ENCODE measurements at regions not wholly inside any gene's neighbourhood (a gene's known extent, or its start where the extent isn't known, plus 50 kb on each side); places are given as distances from the start of the nearest gene placed in this dataset.
"Not testable (repeated sequence)": the region's sequence is repeated elsewhere in the genome, so short reads cannot be mapped to it uniquely, and the experiment has no call there.

GRCh38 chr6:1175877-1176276, 136.0 kb upstream of the FOXQ1 start:
- TF ChIP-seq, protein P1, sequence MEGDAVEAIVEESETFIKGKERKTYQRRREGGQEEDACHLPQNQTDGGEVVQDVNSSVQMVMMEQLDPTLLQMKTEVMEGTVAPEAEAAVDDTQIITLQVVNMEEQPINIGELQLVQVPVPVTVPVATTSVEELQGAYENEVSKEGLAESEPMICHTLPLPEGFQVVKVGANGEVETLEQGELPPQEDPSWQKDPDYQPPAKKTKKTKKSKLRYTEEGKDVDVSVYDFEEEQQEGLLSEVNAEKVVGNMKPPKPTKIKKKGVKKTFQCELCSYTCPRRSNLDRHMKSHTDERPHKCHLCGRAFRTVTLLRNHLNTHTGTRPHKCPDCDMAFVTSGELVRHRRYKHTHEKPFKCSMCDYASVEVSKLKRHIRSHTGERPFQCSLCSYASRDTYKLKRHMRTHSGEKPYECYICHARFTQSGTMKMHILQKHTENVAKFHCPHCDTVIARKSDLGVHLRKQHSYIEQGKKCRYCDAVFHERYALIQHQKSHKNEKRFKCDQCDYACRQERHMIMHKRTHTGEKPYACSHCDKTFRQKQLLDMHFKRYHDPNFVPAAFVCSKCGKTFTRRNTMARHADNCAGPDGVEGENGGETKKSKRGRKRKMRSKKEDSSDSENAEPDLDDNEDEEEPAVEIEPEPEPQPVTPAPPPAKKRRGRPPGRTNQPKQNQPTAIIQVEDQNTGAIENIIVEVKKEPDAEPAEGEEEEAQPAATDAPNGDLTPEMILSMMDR (IDR thresholded peaks at IDR 0.05; ENCODE audit: extremely low read depth, missing control alignments) = no peak
- DNase-seq (ENCODE audit: low spot score) = no peak

DNA sequence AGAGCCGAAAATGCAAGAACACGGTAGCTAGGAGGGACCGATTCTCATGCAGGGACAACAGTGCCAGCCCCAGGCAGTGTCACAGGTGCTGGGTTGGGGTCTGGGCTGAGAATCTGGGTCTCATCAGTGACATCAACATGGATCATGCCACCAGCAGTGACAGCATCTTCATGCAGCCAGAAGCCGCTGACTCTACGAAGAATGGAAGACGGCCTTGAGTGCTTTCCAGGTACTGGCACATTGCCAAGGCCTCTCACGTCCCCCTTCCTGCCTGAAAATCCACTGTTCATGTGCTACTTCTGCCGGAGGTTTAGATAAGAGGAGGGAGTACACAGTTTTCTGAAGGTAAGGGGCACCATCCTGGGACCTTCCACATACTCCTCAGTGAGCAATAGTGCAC, 141.1 kb upstream of the FOXQ1 start:
- no peak for DNase-seq (ENCODE audit: low spot score)
- TF ChIP-seq, protein P1 (IDR thresholded peaks at IDR 0.05; ENCODE audit: extremely low read depth, missing control alignments) = no peak

DNA sequence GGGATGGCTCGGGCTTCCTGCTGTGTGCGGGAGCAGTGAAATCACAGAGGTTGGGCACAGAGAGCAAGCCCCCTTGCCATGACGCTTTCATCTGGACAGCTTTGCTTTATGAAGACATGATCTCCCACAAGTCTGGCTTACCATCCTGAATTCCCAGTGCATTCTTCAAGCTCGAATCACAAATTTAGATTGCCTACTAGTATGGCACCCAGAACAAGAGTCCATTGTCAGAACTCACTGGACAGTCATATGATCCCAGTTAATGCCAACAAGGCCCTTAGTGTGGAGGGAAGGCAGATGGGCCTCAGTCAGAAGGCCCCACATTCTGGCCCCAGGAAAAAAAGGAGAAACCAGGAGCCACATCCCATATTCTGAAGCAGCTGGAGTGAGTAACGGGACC, 147.3 kb upstream of the FOXQ1 start:
- DNase-seq (ENCODE audit: low spot score) = no peak
- TF ChIP-seq, protein P1 (IDR thresholded peaks at IDR 0.05; ENCODE audit: extremely low read depth, missing control alignments) = no peak

GRCh38 chr6:1163501-1163900, 148.4 kb upstream of the FOXQ1 start:
- no peak for DNase-seq (ENCODE audit: low spot score)
- TF ChIP-seq, protein P1 (IDR thresholded peaks at IDR 0.05; ENCODE audit: extremely low read depth, missing control alignments) = no peak

- no peak for DNase-seq (ENCODE audit: low spot score)
- TF ChIP-seq, protein P1 (IDR thresholded peaks at IDR 0.05; ENCODE audit: extremely low read depth, missing control alignments) = no peak
Observed at GRCh38 chr6:1162367-1163275, 149.3 kb upstream of the FOXQ1 start.

- DNase-seq (ENCODE audit: low spot score) = not testable (repeated sequence)
Observed at GRCh38 chr6:1156411-1156810, 155.5 kb upstream of the FOXQ1 start.

GRCh38 chr6:1153696-1154245, 158.1 kb upstream of the FOXQ1 start:
- no peak for DNase-seq (ENCODE audit: low spot score)
- TF ChIP-seq, protein P1 (IDR thresholded peaks at IDR 0.05; ENCODE audit: extremely low read depth, missing control alignments) = no peak

All from GM20000 (cell line).